Gastroesophageal sphincter (tissue), 4 donors: ENCODE measurements at regions not wholly inside any gene's neighbourhood (a gene's known extent, or its start where the extent isn't known, plus 50 kb on each side); places are given as distances from the start of the nearest gene placed in this dataset.

ENCODE experiments used
- ATAC-seq: fragments of 150-250 bp; one replicate; pipeline ENCODE4 v1.9.1; 2016; ENCODE audit warnings: mild to moderate bottlenecking, moderate library complexity
- H3K27ac ChIP-seq, 4 donors: fragments of 200-600 bp; sonication (generic) in 3 of 4; 1 replicate in 3 of 4; 2 replicates in 1 of 4; pipeline ENCODE4 v1.5.1; 2016 to 2019
- H3K27me3 ChIP-seq: fragments of 200-600 bp; sonication (generic); one replicate; pipeline ENCODE4 v1.5.1; 2019
- H3K36me3 ChIP-seq, 2 donors: fragments of 200-600 bp; sonication (generic); one replicate each; pipeline ENCODE4 v1.5.1; 2019; ENCODE audit warnings: control low read depth in 1 of 2
- H3K4me1 ChIP-seq, 3 donors: fragments of 200-600 bp; sonication (generic); 1 replicate in 2 of 3; 2 replicates in 1 of 3; pipeline ENCODE4 v1.5.1; 2016 to 2019; ENCODE audit warnings: control low read depth in 2 of 3
- H3K4me3 ChIP-seq, 2 donors: fragments of 200-600 bp; sonication (generic); one replicate each; pipeline ENCODE4 v1.5.1; 2019; ENCODE audit warnings: mild to moderate bottlenecking in 1 of 2, moderate library complexity in 1 of 2
- H3K9me3 ChIP-seq, 3 donors: fragments of 200-600 bp; sonication (generic); one replicate each; pipeline ENCODE4 v1.5.1; 2017 to 2019; ENCODE audit warnings: control low read depth in 2 of 3
- EP300 ChIP-seq: sonication (generic); formaldehyde crosslinking; IDR thresholded peaks from one replicate; pipeline ENCODE4 v1.6.1; 2017; ENCODE audit warnings: antibody characterized with exemption, mild to moderate bottlenecking
- POLR2A ChIP-seq, 2 donors: fragments of 450-650 bp; IDR thresholded peaks; one replicate each; pipeline ENCODE4 v1.6.1; 2017; ENCODE audit warnings: antibody characterized with exemption in 2 of 2, mild to moderate bottlenecking in 2 of 2, moderate library complexity in 1 of 2
- POLR2AphosphoS5 ChIP-seq: sonication (generic); formaldehyde crosslinking; IDR thresholded peaks from one replicate; pipeline ENCODE4 v1.6.1; 2017; ENCODE audit warnings: antibody characterized with exemption
- WGBS, 2 donors: methylation state at CpG; one replicate each; pipeline ENCODE4 v1.1.5; 2018; ENCODE audit warnings: low coverage in 1 of 2; 5-methylcytosine and 5-hydroxymethylcytosine counted together
- TF ChIP-seq, protein P1 (sequence below), 4 experiments: fragments of 200-600 bp in 2 of 4; fragments of 450-650 bp in 2 of 4; sonication (generic) in 1 of 4; IDR thresholded peaks; one replicate each; pipeline ENCODE4 v1.5.1; 2017 to 2019; ENCODE audit warnings: antibody characterized with exemption in 4 of 4, mild to moderate bottlenecking in 2 of 4, moderate library complexity in 2 of 4

GRCh38 chr15:66850078-66850991, 148.3 kb downstream of the SMAD6 start:
- Histone ChIP-seq H3K27me3 (no peaks in the 10 kb centered on the region), H3K4me1 (peaks cover 0 to 32% (median 10%) of the 10 kb centered on the region in 3 donors), H3K4me3 (no peak overlapping the region), H3K36me3 (no peaks in the 10 kb centered on the region), H3K9me3 (no peaks in the 10 kb centered on the region), H3K27ac (peak overlapping the region in 3 of 4 donors; percentile 68 to 69 (median 69))
- no peak for TF ChIP-seq EP300
- no peak for TF ChIP-seq POLR2A (IDR thresholded peaks at IDR 0.05)
- TF ChIP-seq, protein P1, sequence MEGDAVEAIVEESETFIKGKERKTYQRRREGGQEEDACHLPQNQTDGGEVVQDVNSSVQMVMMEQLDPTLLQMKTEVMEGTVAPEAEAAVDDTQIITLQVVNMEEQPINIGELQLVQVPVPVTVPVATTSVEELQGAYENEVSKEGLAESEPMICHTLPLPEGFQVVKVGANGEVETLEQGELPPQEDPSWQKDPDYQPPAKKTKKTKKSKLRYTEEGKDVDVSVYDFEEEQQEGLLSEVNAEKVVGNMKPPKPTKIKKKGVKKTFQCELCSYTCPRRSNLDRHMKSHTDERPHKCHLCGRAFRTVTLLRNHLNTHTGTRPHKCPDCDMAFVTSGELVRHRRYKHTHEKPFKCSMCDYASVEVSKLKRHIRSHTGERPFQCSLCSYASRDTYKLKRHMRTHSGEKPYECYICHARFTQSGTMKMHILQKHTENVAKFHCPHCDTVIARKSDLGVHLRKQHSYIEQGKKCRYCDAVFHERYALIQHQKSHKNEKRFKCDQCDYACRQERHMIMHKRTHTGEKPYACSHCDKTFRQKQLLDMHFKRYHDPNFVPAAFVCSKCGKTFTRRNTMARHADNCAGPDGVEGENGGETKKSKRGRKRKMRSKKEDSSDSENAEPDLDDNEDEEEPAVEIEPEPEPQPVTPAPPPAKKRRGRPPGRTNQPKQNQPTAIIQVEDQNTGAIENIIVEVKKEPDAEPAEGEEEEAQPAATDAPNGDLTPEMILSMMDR (IDR thresholded peaks at IDR 0.05): no peak
- no peak for TF ChIP-seq POLR2AphosphoS5
- WGBS, 2 donors: 78 to 92% methylated on average over 2 to 5 of the region's 25 CpGs
- no peak for ATAC-seq

DNA sequence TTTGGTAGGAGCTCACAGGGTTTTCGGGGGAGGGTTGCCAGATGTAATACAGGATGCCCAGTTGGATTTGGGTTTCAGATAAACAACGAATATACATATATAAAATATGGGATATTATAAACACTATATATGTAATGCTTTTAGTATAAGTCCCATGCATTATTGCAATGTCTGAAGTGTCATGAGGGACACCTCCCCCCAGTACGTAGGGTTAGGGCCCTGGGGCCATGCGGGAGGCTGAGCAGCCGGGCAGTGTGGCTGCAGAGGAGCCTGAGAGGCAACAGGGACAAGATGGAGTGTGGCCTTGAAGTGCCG, 148.9 kb downstream of the SMAD6 start:
- 10 to 24% methylated on average over 4 of the region's 6 CpGs for WGBS, 2 donors

GRCh38 chr15:66851311-66852063, 149.5 kb downstream of the SMAD6 start:
- H3K36me3 ChIP-seq: no peaks in the 10 kb centered on the region

More for the DNA sequence above, 148.9 kb downstream of the SMAD6 start:
- Histone ChIP-seq H3K4me1 (peaks cover 0 to 32% (median 10%) of the 10 kb centered on the region in 3 donors), H3K27me3 (no peaks in the 10 kb centered on the region), H3K36me3 (no peaks in the 10 kb centered on the region), H3K4me3 (no peak overlapping the region), H3K9me3 (no peaks in the 10 kb centered on the region), H3K27ac (peak overlapping the region in 3 of 4 donors; percentile 38 to 69 (median 68))
- ATAC-seq: no peak
- no peak for TF ChIP-seq EP300
- no peak for TF ChIP-seq POLR2AphosphoS5
- no peak for TF ChIP-seq POLR2A (IDR thresholded peaks at IDR 0.05)
- TF ChIP-seq, protein P1 (IDR thresholded peaks at IDR 0.05): no peak

GRCh38 chr15:66852064-66852905, 150.2 kb downstream of the SMAD6 start:
- Histone ChIP-seq H3K4me1 (peaks cover 0 to 32% (median 10%) of the 10 kb centered on the region in 3 donors), H3K27me3 (no peaks in the 10 kb centered on the region), H3K4me3 (no peak overlapping the region), H3K27ac (peak overlapping the region in 2 of 4 donors; percentile 68 to 69), H3K36me3 (no peaks in the 10 kb centered on the region), H3K9me3 (no peaks in the 10 kb centered on the region)
- 90 to 94% methylated on average over 5 to 9 of the region's 25 CpGs for WGBS, 2 donors
- no peak for ATAC-seq
- TF ChIP-seq POLR2A (IDR thresholded peaks at IDR 0.05) (no peak), POLR2AphosphoS5 (no peak), EP300 (no peak)
- TF ChIP-seq, protein P1 (IDR thresholded peaks at IDR 0.05): no peak

More at GRCh38 chr15:66851311-66852063, 149.5 kb downstream of the SMAD6 start:
- Histone ChIP-seq H3K27me3 (no peaks in the 10 kb centered on the region), H3K27ac (peak overlapping the region in 3 of 4 donors; percentile 38 to 69 (median 68)), H3K4me3 (no peak overlapping the region), H3K4me1 (peaks cover 0 to 32% (median 10%) of the 10 kb centered on the region in 3 donors), H3K9me3 (no peaks in the 10 kb centered on the region)
- TF ChIP-seq, protein P1 (IDR thresholded peaks at IDR 0.05): peak; percentile 97 to 99 (median 98)
- TF ChIP-seq POLR2AphosphoS5 (peak; percentile 22), POLR2A (IDR thresholded peaks at IDR 0.05) (no peak)
- WGBS, 2 donors: 6 to 21% methylated on average over 11 to 17 of the region's 26 CpGs
- ATAC-seq: peak; percentile 90
